ENCODE measurements at regions not wholly inside any gene's neighbourhood (a gene's known extent, or its start where the extent isn't known, plus 50 kb on each side); places are given as distances from the start of the nearest gene placed in this dataset.

DNA sequence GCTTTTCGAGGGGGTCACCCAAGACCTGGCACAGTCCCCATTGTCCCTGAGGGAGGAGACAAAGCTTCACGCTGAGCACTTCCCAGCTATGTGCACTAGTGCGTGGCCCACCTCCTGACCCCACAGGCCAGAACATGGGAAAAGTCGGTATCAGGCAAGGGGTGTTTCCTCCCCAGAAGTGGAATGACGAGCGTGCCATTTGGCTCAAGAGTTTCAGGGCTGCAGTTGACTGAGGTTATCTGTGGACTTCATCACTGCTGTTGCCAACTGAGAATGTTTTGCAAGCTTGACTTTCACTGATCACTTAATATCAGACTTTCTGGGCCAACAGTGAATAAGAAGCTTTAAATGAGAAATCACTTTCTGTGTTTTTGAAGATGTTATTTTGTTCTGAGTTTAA is 137.0 kb upstream of the AFDN start:
- TF ChIP-seq, protein P1, sequence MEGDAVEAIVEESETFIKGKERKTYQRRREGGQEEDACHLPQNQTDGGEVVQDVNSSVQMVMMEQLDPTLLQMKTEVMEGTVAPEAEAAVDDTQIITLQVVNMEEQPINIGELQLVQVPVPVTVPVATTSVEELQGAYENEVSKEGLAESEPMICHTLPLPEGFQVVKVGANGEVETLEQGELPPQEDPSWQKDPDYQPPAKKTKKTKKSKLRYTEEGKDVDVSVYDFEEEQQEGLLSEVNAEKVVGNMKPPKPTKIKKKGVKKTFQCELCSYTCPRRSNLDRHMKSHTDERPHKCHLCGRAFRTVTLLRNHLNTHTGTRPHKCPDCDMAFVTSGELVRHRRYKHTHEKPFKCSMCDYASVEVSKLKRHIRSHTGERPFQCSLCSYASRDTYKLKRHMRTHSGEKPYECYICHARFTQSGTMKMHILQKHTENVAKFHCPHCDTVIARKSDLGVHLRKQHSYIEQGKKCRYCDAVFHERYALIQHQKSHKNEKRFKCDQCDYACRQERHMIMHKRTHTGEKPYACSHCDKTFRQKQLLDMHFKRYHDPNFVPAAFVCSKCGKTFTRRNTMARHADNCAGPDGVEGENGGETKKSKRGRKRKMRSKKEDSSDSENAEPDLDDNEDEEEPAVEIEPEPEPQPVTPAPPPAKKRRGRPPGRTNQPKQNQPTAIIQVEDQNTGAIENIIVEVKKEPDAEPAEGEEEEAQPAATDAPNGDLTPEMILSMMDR (IDR thresholded peaks at IDR 0.05; ENCODE audit: low read depth, low read length), result no peak
- TF ChIP-seq POLR2A (IDR thresholded peaks at IDR 0.05; ENCODE audit: extremely low read depth, insufficient read length) (no peak), MYC (IDR thresholded peaks at IDR 0.05; ENCODE audit: low read depth, low read length) (no peak)
- TF ChIP-seq, protein P2, sequence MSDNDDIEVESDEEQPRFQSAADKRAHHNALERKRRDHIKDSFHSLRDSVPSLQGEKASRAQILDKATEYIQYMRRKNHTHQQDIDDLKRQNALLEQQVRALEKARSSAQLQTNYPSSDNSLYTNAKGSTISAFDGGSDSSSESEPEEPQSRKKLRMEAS (IDR thresholded peaks at IDR 0.05; ENCODE audit: low read depth, low read length), result no peak
